CD14-positive monocyte (primary cell): ENCODE measurements at regions not wholly inside any gene's neighbourhood (a gene's known extent, or its start where the extent isn't known, plus 50 kb on each side); places are given as distances from the start of the nearest gene placed in this dataset.

Experiments used
- DNase-seq, 3 donors: peaks; one replicate each; pipeline ENCODE4 v3.0.0-alpha.2; 2011 to 2022
- H2AFZ ChIP-seq: 2 replicates; pipeline ENCODE4 v1.6.0; 2012; ENCODE audit warnings: mild to moderate bottlenecking, low read depth, low read length, inconsistent platforms; ENCODE audit not compliant: insufficient read depth, poor library complexity, severe bottlenecking
- H3K27ac ChIP-seq, 2 donors: 1 replicate in 1 of 2; 2 replicates in 1 of 2; pipeline ENCODE4 v1.5.1; 2012 to 2013; ENCODE audit warnings: low read length in 2 of 2, control low read depth in 1 of 2, inconsistent platforms in 1 of 2, low read depth in 1 of 2, mild to moderate bottlenecking in 1 of 2
- H3K27me3 ChIP-seq, 2 donors: one replicate each; pipeline versions ENCODE4 v1.6.0 to v1.6.1; 2011 to 2013; ENCODE audit warnings: low read length in 2 of 2; ENCODE audit not compliant: control insufficient read depth in 2 of 2, insufficient read depth in 2 of 2
- H3K36me3 ChIP-seq, 2 donors: replicated peaks in 1 of 2; 1 replicate in 1 of 2; 2 replicates in 1 of 2; pipeline versions ENCODE4 v1.5.1 to v1.6.1; 2012 to 2013; ENCODE audit warnings: low read length in 2 of 2, control low read depth in 1 of 2, inconsistent platforms in 1 of 2, mild to moderate bottlenecking in 1 of 2; ENCODE audit not compliant: insufficient read depth in 2 of 2, control insufficient read depth in 1 of 2
- H3K4me1 ChIP-seq, 2 donors: 1 replicate in 1 of 2; 2 replicates in 1 of 2; pipeline versions ENCODE4 v1.5.1 to v1.6.1; 2012 to 2013; ENCODE audit warnings: low read length in 2 of 2, control low read depth in 1 of 2, inconsistent platforms in 1 of 2, mild to moderate bottlenecking in 1 of 2, moderate library complexity in 1 of 2; ENCODE audit not compliant: insufficient read depth in 2 of 2, control insufficient read depth in 1 of 2
- H3K4me2 ChIP-seq: replicated peaks from 2 replicates; pipeline ENCODE3; 2012; ENCODE audit warnings: low read length, moderate library complexity, mild to moderate bottlenecking; ENCODE audit not compliant: poor library complexity, severe bottlenecking; ENCODE audit errors: extremely low read depth
- H3K4me3 ChIP-seq, 3 experiments: fragments of 200-600 bp in 1 of 3; sonication (generic) in 1 of 3; replicated peaks in 1 of 3; 1 replicate in 2 of 3; 2 replicates in 1 of 3; pipeline ENCODE4 v1.5.1; 2011 to 2013; ENCODE audit warnings: low read length in 3 of 3, mild to moderate bottlenecking in 3 of 3, control low read depth in 2 of 3, low read depth in 2 of 3, inconsistent platforms in 1 of 3, moderate library complexity in 1 of 3
- H3K79me2 ChIP-seq: 2 replicates; pipeline ENCODE4 v1.6.0; 2012; ENCODE audit warnings: mild to moderate bottlenecking, control low read depth, inconsistent platforms, low read length, moderate library complexity; ENCODE audit not compliant: insufficient read depth
- H3K9ac ChIP-seq: 2 replicates; pipeline ENCODE4 v1.6.0; 2017; ENCODE audit warnings: low read length, mild to moderate bottlenecking; ENCODE audit not compliant: insufficient read depth, poor library complexity, severe bottlenecking
- H3K9me3 ChIP-seq, 2 donors: replicated peaks in 1 of 2; 1 replicate in 1 of 2; 2 replicates in 1 of 2; pipeline versions ENCODE4 v1.5.1 to v1.6.1; 2012 to 2013; ENCODE audit warnings: low read length in 2 of 2, control low read depth in 1 of 2; ENCODE audit not compliant: control insufficient read depth in 1 of 2, insufficient read depth in 1 of 2
- H4K20me1 ChIP-seq: 2 replicates; pipeline ENCODE4 v1.6.0; 2012; ENCODE audit warnings: mild to moderate bottlenecking, low read length, control low read depth, moderate library complexity; ENCODE audit not compliant: insufficient read depth
- H3K27ac Mint-ChIP-seq, 7 donors: one replicate each; pipeline ENCODE4 v1.8.0; 2020; ENCODE audit warnings: mild to moderate bottlenecking in 7 of 7, mixed read lengths in 7 of 7, moderate library complexity in 6 of 7, inconsistent platforms in 2 of 7
- H3K27me3 Mint-ChIP-seq, 3 donors: one replicate each; pipeline ENCODE4 v1.8.0; 2021 to 2022; ENCODE audit warnings: low read depth in 3 of 3, mild to moderate bottlenecking in 3 of 3, mixed read lengths in 3 of 3, moderate library complexity in 3 of 3, inconsistent platforms in 1 of 3
- H3K36me3 Mint-ChIP-seq, 2 donors: one replicate each; pipeline ENCODE4 v1.8.0; 2020; ENCODE audit warnings: mixed read lengths in 2 of 2, inconsistent platforms in 1 of 2, mild to moderate bottlenecking in 1 of 2
- H3K4me1 Mint-ChIP-seq: one replicate; pipeline ENCODE4 v1.8.0; 2020; ENCODE audit warnings: mild to moderate bottlenecking, mixed read lengths
- H3K4me3 Mint-ChIP-seq, 2 donors: one replicate each; pipeline ENCODE4 v1.8.0; 2020; ENCODE audit warnings: mild to moderate bottlenecking in 2 of 2, mixed read lengths in 2 of 2, moderate library complexity in 1 of 2
- H3K9me3 Mint-ChIP-seq, 7 donors: one replicate each; pipeline ENCODE4 v1.8.0; 2020 to 2022; ENCODE audit warnings: mixed read lengths in 7 of 7, mild to moderate bottlenecking in 6 of 7, moderate library complexity in 6 of 7, inconsistent platforms in 2 of 7
- WGBS: methylation state at CpG from one replicate; pipeline ENCODE4 v1.1.5; 2013; ENCODE audit warnings: missing lambda C conversion rate; ENCODE audit not compliant: insufficient coverage; 5-methylcytosine and 5-hydroxymethylcytosine counted together
- intact Hi-C, 2 donors: fragments of 100-400 bp; cut with micrococcal nuclease; formaldehyde crosslinking; loops; one replicate each; pipeline versions ENCODE4 v1.15.0 to v1.15.1; 2023
- TF ChIP-seq, protein P1 (sequence below): fragments of 200-600 bp; IDR thresholded peaks from one replicate; pipeline ENCODE4 v1.8.0; 2022; ENCODE audit warnings: antibody characterized with exemption, mild to moderate bottlenecking

DNA sequence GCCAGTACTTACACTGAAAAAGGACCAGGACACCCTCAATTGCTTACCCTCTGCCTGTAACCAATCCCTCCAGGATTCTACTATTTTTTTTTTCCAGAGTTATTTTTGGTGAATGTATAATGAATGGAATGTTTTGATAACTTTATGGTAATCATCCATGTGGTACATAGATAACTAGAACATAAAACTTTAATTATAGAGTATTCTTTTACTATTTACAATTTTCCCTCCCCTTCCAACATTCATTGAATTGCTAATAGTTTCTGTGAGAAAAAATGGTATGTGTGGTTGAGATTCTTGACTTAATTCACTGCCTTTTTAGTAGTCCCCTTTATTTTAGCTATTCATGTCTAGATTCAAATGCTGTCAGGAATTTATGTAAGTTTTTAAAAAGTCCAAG lies 164.6 kb downstream of the CYYR1 start:
- Mint-ChIP-seq H3K27me3 (peaks cover 3% of the 10 kb centered on the region in 3 donors), H3K27ac (no peak overlapping the region), H3K4me1 (peaks cover 10% of the 10 kb centered on the region), H3K36me3 (no peaks in the 10 kb centered on the region), H3K9me3 (peaks cover 0 to 7% (median 3%) of the 10 kb centered on the region in 7 donors), H3K4me3 (no peak overlapping the region)
- Histone ChIP-seq H3K4me3 (no peak overlapping the region), H3K27me3 (no peaks in the 10 kb centered on the region), H3K9ac (no peak overlapping the region), H3K79me2 (no peaks in the 10 kb centered on the region), H3K27ac (no peak overlapping the region), H3K4me1 (peaks cover 0 to 5% of the 10 kb centered on the region in 2 donors), H3K4me2 (no peak overlapping the region), H4K20me1 (no peaks in the 10 kb centered on the region), H3K36me3 (no peaks in the 10 kb centered on the region), H3K9me3 (no peaks in the 10 kb centered on the region), H2AFZ (no peak overlapping the region)
- TF ChIP-seq, protein P1, sequence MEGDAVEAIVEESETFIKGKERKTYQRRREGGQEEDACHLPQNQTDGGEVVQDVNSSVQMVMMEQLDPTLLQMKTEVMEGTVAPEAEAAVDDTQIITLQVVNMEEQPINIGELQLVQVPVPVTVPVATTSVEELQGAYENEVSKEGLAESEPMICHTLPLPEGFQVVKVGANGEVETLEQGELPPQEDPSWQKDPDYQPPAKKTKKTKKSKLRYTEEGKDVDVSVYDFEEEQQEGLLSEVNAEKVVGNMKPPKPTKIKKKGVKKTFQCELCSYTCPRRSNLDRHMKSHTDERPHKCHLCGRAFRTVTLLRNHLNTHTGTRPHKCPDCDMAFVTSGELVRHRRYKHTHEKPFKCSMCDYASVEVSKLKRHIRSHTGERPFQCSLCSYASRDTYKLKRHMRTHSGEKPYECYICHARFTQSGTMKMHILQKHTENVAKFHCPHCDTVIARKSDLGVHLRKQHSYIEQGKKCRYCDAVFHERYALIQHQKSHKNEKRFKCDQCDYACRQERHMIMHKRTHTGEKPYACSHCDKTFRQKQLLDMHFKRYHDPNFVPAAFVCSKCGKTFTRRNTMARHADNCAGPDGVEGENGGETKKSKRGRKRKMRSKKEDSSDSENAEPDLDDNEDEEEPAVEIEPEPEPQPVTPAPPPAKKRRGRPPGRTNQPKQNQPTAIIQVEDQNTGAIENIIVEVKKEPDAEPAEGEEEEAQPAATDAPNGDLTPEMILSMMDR: no peak
- intact Hi-C loops: no loop called here
- DNase-seq: no peak

DNA sequence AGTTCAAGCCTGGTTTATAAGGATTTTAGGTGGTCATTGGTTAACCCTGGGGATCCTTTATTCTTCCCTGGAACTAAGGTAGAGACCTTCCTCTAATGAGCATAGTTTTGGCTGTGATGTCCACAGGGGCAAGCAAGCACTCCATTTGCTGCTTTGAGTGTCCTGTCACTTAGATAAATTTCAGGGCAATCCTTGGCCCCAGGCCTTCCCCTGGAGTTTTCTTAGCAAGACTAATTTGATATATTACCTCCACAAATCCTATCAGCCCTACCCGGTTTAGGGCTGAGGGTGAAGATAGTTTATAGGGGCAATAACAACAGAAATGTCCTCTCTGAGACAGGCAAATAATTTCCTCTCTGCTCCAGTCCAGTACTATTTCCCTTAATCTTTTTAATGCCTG lies 166.6 kb downstream of the CYYR1 start:
- H3K9me3 ChIP-seq: no peaks in the 10 kb centered on the region
- no peaks in the 10 kb centered on the region for H3K79me2 ChIP-seq
- intact Hi-C loops: no loop called here
- H3K27ac Mint-ChIP-seq: no peak overlapping the region
- H3K36me3 Mint-ChIP-seq: no peaks in the 10 kb centered on the region
- no CpG with 5 or more reads among the region's 1 CpG for WGBS
- H3K9me3 Mint-ChIP-seq: peaks cover 0 to 4% (median 2%) of the 10 kb centered on the region in 7 donors
- H3K36me3 ChIP-seq: no peaks in the 10 kb centered on the region
- H3K4me3 ChIP-seq: no peak overlapping the region
- H3K27ac ChIP-seq: no peak overlapping the region
- no peaks in the 10 kb centered on the region for H3K27me3 ChIP-seq
- TF ChIP-seq, protein P1: no peak
- H3K4me1 ChIP-seq: peaks cover 0 to 5% of the 10 kb centered on the region in 2 donors
- no peaks in the 10 kb centered on the region for H4K20me1 ChIP-seq
- no peak for DNase-seq
- peaks cover 0 to 4% (median 3%) of the 10 kb centered on the region in 3 donors for H3K27me3 Mint-ChIP-seq
- no peak overlapping the region for H2AFZ ChIP-seq
- no peak overlapping the region for H3K9ac ChIP-seq
- no peak overlapping the region for H3K4me2 ChIP-seq
- no peak overlapping the region for H3K4me3 Mint-ChIP-seq
- peaks cover 10% of the 10 kb centered on the region for H3K4me1 Mint-ChIP-seq
